SK-N-SH (cell line): ENCODE measurements at regions not wholly inside any gene's neighbourhood (a gene's known extent, or its start where the extent isn't known, plus 50 kb on each side); places are given as distances from the start of the nearest gene placed in this dataset.

Source experiments
- CTCF ChIA-PET: fragments of 300-600, 350-600 bp; formaldehyde crosslinking; extraction: SDS; loops from one replicate; lab custom pipeline; 2021; lab: Yijun Ruan, JAX
- POLR2A ChIA-PET: fragments of 350-600 bp; sonication (Branson Sonifier 250); formaldehyde crosslinking; extraction: SDS; loops from one replicate; lab custom pipeline; 2020; ENCODE audit warnings: antibody characterized with exemption, inconsistent platforms; lab: Yijun Ruan, JAX
- DNase-seq: peaks from one replicate; pipeline ENCODE4 v3.0.0; 2012
- H2AFZ ChIP-seq: fragments of 200-600 bp; sonication (generic); 2 replicates; pipeline ENCODE4 v1.8.1; 2016; ENCODE audit warnings: antibody characterized with exemption, mild to moderate bottlenecking, low read depth
- H3F3A ChIP-seq: fragments of 200-600 bp; sonication (generic); replicated peaks from 2 replicates; pipeline ENCODE3; 2016; ENCODE audit warnings: antibody characterized with exemption, mild to moderate bottlenecking; ENCODE audit not compliant: insufficient read depth
- H3K27ac ChIP-seq, 2 experiments: fragments of 200-500 bp in 1 of 2; fragments of 200-600 bp in 1 of 2; sonication (Bioruptor generic) in 1 of 2; sonication (generic), shearing (Covaris generic) in 1 of 2; 2 replicates each; pipeline versions ENCODE4 v1.5.1 to v1.6.1; 2014 to 2016; ENCODE audit warnings: low read depth in 2 of 2, inconsistent platforms in 1 of 2, low read length in 1 of 2, mild to moderate bottlenecking in 1 of 2, mixed read lengths in 1 of 2
- H3K27me3 ChIP-seq: fragments of 200-600 bp; sonication (generic), shearing (Covaris generic); 2 replicates; pipeline ENCODE4 v1.6.1; 2016; ENCODE audit warnings: mixed run types; ENCODE audit not compliant: insufficient read depth
- H3K36me3 ChIP-seq, 2 experiments: fragments of 200-500 bp in 1 of 2; fragments of 200-600 bp in 1 of 2; sonication (Bioruptor generic) in 1 of 2; sonication (generic) in 1 of 2; replicated peaks in 1 of 2; 2 replicates each; pipeline versions ENCODE3 to v1.5.1; 2014 to 2016; ENCODE audit warnings: low read length in 1 of 2, mild to moderate bottlenecking in 1 of 2; ENCODE audit not compliant: insufficient read depth in 2 of 2, control insufficient read depth in 1 of 2
- H3K4me1 ChIP-seq, 2 experiments: fragments of 200-500 bp in 1 of 2; fragments of 200-600 bp in 1 of 2; sonication (Bioruptor generic) in 1 of 2; sonication (generic), shearing (Covaris generic) in 1 of 2; 2 replicates each; pipeline versions ENCODE4 v1.5.1 to v1.6.1; 2014 to 2016; ENCODE audit warnings: low read depth in 1 of 2, low read length in 1 of 2, mixed run types in 1 of 2; ENCODE audit not compliant: insufficient read depth in 2 of 2, control insufficient read depth in 1 of 2
- H3K4me2 ChIP-seq: fragments of 200-600 bp; sonication (generic), shearing (Covaris generic); 2 replicates; pipeline ENCODE4 v1.6.1; 2017; ENCODE audit warnings: mixed run types
- H3K4me3 ChIP-seq, 2 experiments: fragments of 200-500 bp in 1 of 2; fragments of 200-600 bp in 1 of 2; sonication (Bioruptor generic) in 1 of 2; sonication (generic), shearing (Covaris generic) in 1 of 2; 2 replicates each; pipeline versions ENCODE4 v1.5.1 to v1.8.1; 2014 to 2016; ENCODE audit warnings: low read depth in 2 of 2, inconsistent platforms in 1 of 2, low read length in 1 of 2, mild to moderate bottlenecking in 1 of 2, mixed read lengths in 1 of 2, moderate library complexity in 1 of 2
- H3K79me2 ChIP-seq: fragments of 200-600 bp; sonication (generic); 2 replicates; pipeline ENCODE4 v1.8.1; 2017; ENCODE audit warnings: mild to moderate bottlenecking; ENCODE audit not compliant: insufficient read depth
- H3K9ac ChIP-seq: fragments of 200-600 bp; sonication (generic); 2 replicates; pipeline ENCODE4 v1.6.1; 2017; ENCODE audit warnings: mixed run types
- H3K9me2 ChIP-seq: fragments of 200-600 bp; sonication (generic); 2 replicates; pipeline ENCODE4 v1.6.1; 2017; ENCODE audit warnings: mixed run types
- H3K9me3 ChIP-seq: fragments of 200-600 bp; sonication (generic); 2 replicates; pipeline ENCODE4 v1.6.1; 2017; ENCODE audit warnings: mixed run types, mild to moderate bottlenecking, moderate library complexity
- H4K20me1 ChIP-seq: fragments of 200-600 bp; sonication (generic); 2 replicates; pipeline ENCODE4 v1.6.1; 2017; ENCODE audit warnings: mild to moderate bottlenecking, mixed run types; ENCODE audit not compliant: insufficient read depth
- CHD2 ChIP-seq: fragments of 150-350 bp; IDR thresholded peaks from 2 replicates; pipeline ENCODE4 v1.6.1; 2018; ENCODE audit warnings: low read length; ENCODE audit not compliant: partially characterized antibody
- ELF1 ChIP-seq: IDR thresholded peaks from 2 replicates; pipeline ENCODE4 v1.4.0; 2012
- GABPA ChIP-seq: IDR thresholded peaks from 2 replicates; pipeline ENCODE4 v1.4.0; 2012; ENCODE audit warnings: low read depth, mild to moderate bottlenecking
- GATA2 ChIP-seq: sonication (generic); formaldehyde crosslinking; IDR thresholded peaks from 2 replicates; pipeline ENCODE4 v1.5.0; 2020; ENCODE audit warnings: mild to moderate bottlenecking, missing genetic modification reagents
- MAX ChIP-seq: IDR thresholded peaks from 2 replicates; pipeline ENCODE4 v1.4.0; 2012; ENCODE audit warnings: low read depth
- NRF1 ChIP-seq: IDR thresholded peaks from 2 replicates; pipeline ENCODE4 v1.6.1; 2012; ENCODE audit warnings: low read depth, mild to moderate bottlenecking, low read length
- PBX3 ChIP-seq: IDR thresholded peaks from 2 replicates; pipeline ENCODE4; 2012
- POLR2AphosphoS5 ChIP-seq: IDR thresholded peaks from 2 replicates; pipeline ENCODE4 v1.6.1; 2012; ENCODE audit warnings: low read depth, low read length
- RCOR1 ChIP-seq: fragments of 150-350 bp; IDR thresholded peaks from 2 replicates; pipeline ENCODE4 v1.6.1; 2017; ENCODE audit warnings: antibody characterized with exemption, low read length
- RXRA ChIP-seq: IDR thresholded peaks from 2 replicates; pipeline ENCODE4 v1.4.0; 2012; ENCODE audit warnings: low read depth, mild to moderate bottlenecking, borderline replicate concordance
- SMC3 ChIP-seq: IDR thresholded peaks from 2 replicates; pipeline ENCODE4 v1.6.1; 2012; ENCODE audit warnings: low read depth, low read length, improper control_type of control experiment
- TAF1 ChIP-seq: IDR thresholded peaks from 2 replicates; pipeline ENCODE4 v1.6.1; 2012; ENCODE audit warnings: low read depth, mild to moderate bottlenecking, low read length, moderate library complexity, borderline replicate concordance
- USF1 ChIP-seq: IDR thresholded peaks from 2 replicates; pipeline ENCODE4 v1.4.0; 2012; ENCODE audit warnings: low read depth, borderline replicate concordance
- YY1 ChIP-seq: IDR thresholded peaks from 2 replicates; pipeline ENCODE4 v1.4.0; 2012; ENCODE audit warnings: low read depth, mild to moderate bottlenecking
- ZBTB33 ChIP-seq: IDR thresholded peaks from 2 replicates; pipeline ENCODE4 v1.4.0; 2012; ENCODE audit warnings: low read depth, borderline replicate concordance
- WGBS: methylation state at CpG from one replicate; pipeline ENCODE4 v1.1.6; 2017; ENCODE audit warnings: low lambda C conversion rate; 5-methylcytosine and 5-hydroxymethylcytosine counted together

- H3K9me2 ChIP-seq: no peaks in the 10 kb centered on the region
- POLR2A ChIA-PET: no interaction called here
- no peaks in the 10 kb centered on the region for H3K9me3 ChIP-seq
- no peaks in the 10 kb centered on the region for H3F3A ChIP-seq
- no peak overlapping the region for H3K9ac ChIP-seq
- no peak overlapping the region for H3K4me2 ChIP-seq
- TF ChIP-seq CHD2 (no peak), GABPA (no peak), RXRA (no peak), SMC3 (no peak), USF1 (no peak), RCOR1 (no peak), NRF1 (no peak), TAF1 (no peak), GATA2 (CRISPR knock-in tag) (no peak)
- no peaks in the 10 kb centered on the region for H3K36me3 ChIP-seq
- no peaks in the 10 kb centered on the region for H3K4me1 ChIP-seq
- no peak for DNase-seq
- H3K4me3 ChIP-seq: no peak overlapping the region
- H2AFZ ChIP-seq: no peak overlapping the region
- no peak overlapping the region for H3K27ac ChIP-seq
- no peaks in the 10 kb centered on the region for H4K20me1 ChIP-seq
- 4% methylated on average over 4 of the region's 4 CpGs for WGBS
- no peaks in the 10 kb centered on the region for H3K79me2 ChIP-seq
- H3K27me3 ChIP-seq: no peaks in the 10 kb centered on the region
- CTCF ChIA-PET: no interaction called here
These were observed 353.2 kb downstream of the IRX1 start for GRCh38 chr5:3948838-3949237.

- ChIA-PET POLR2A (no interaction called here), CTCF (no interaction called here)
- no peaks in the 10 kb centered on the region for H3K9me3 ChIP-seq
- H3K4me2 ChIP-seq: no peak overlapping the region
- H3F3A ChIP-seq: no peaks in the 10 kb centered on the region
- no peak overlapping the region for H3K27ac ChIP-seq
- no peak overlapping the region for H2AFZ ChIP-seq
- no peaks in the 10 kb centered on the region for H3K36me3 ChIP-seq
- H3K27me3 ChIP-seq: no peaks in the 10 kb centered on the region
- no peaks in the 10 kb centered on the region for H3K4me1 ChIP-seq
- WGBS: 8% methylated on average over 3 of the region's 3 CpGs
- no peak overlapping the region for H3K4me3 ChIP-seq
- no peaks in the 10 kb centered on the region for H3K9me2 ChIP-seq
- TF ChIP-seq PBX3 (no peak), ELF1 (no peak), GABPA (no peak), POLR2AphosphoS5 (no peak), YY1 (no peak), TAF1 (no peak), MAX (no peak), ZBTB33 (no peak), GATA2 (CRISPR knock-in tag) (no peak), RCOR1 (no peak)
- TF ChIP-seq, all 33 proteins: peak for 0
- H3K9ac ChIP-seq: no peak overlapping the region
- no peak for DNase-seq
- H3K79me2 ChIP-seq: no peaks in the 10 kb centered on the region
- no peaks in the 10 kb centered on the region for H4K20me1 ChIP-seq
These were observed 358.6 kb downstream of the IRX1 start for GRCh38 chr5:3954199-3954598.
